ENCODE measurements at regions not wholly inside any gene's neighbourhood (a gene's known extent, or its start where the extent isn't known, plus 50 kb on each side); places are given as distances from the start of the nearest gene placed in this dataset.

DNA sequence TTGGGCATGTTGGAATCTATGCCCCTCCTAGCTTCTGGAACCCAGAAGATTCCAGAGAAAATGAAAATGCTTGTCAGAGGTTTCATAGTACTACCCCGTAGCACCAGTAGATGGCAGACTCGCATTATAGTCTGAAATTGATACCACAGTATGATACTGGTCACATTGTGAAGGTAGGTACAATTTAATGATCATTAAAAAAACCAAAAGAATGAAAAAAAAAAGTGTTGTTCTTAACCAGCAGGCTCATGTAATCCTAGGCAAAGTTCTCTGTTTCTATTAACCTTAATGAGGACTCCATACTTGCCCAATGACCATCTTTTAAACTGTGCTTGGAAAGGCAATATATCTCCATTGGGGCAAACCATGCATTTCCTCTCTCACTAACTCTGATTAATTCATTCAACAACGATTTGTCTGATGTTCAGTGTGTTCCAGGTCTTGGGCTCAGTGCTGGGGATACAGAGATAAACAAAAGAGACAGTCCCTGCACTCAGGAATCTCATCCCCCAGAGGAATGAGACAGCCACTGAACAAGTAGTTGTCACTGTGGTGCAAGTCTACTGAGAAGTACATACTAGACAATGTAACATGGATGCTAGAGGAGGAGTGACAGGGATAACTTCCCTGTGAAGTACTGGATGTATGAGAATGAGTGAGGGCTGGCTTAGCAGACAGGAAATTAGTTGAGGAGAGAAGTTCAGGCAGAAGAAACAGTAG, 223.5 kb upstream of the PHYHIPL start:
- H3K27ac ChIP-seq (ENCODE audit: low read length), result peak overlapping the region; percentile 37
- H3K27me3 ChIP-seq (ENCODE audit: low read depth, low read length), result no peaks in the 10 kb centered on the region
- no peaks in the 10 kb centered on the region for H3K36me3 ChIP-seq (ENCODE audit: control insufficient read depth in 1 of 2, insufficient read depth in 2 of 2, low read length in 2 of 2)
- no peak overlapping the region for H3K4me3 ChIP-seq (ENCODE audit: low read depth in 1 of 2, low read length in 2 of 2)
- no peaks in the 10 kb centered on the region for H3K9me3 ChIP-seq (ENCODE audit: control insufficient read depth in 1 of 2, low read length in 2 of 2)
- no peaks in the 10 kb centered on the region for H3K4me1 ChIP-seq (ENCODE audit: control insufficient read depth in 1 of 2, insufficient read depth in 2 of 2, low read length in 2 of 2)

GRCh38 chr10:58954178-58954577, 222.3 kb upstream of the PHYHIPL start:
- Histone ChIP-seq H3K4me1 (ENCODE audit: control insufficient read depth in 1 of 2, insufficient read depth in 2 of 2, low read length in 2 of 2) (no peaks in the 10 kb centered on the region), H3K27ac (ENCODE audit: low read length) (no peak overlapping the region), H3K4me3 (ENCODE audit: low read depth in 1 of 2, low read length in 2 of 2) (no peak overlapping the region), H3K9me3 (ENCODE audit: control insufficient read depth in 1 of 2, low read length in 2 of 2) (no peaks in the 10 kb centered on the region), H3K27me3 (ENCODE audit: low read depth, low read length) (no peaks in the 10 kb centered on the region), H3K36me3 (ENCODE audit: control insufficient read depth in 1 of 2, insufficient read depth in 2 of 2, low read length in 2 of 2) (no peaks in the 10 kb centered on the region)

GRCh38 chr10:58955615-58956014, 220.8 kb upstream of the PHYHIPL start:
- H3K4me3 ChIP-seq (ENCODE audit: low read depth in 1 of 2, low read length in 2 of 2), result no peak overlapping the region
- no peaks in the 10 kb centered on the region for H3K27me3 ChIP-seq (ENCODE audit: low read depth, low read length)
- no peak overlapping the region for H3K27ac ChIP-seq (ENCODE audit: low read length)
- no peaks in the 10 kb centered on the region for H3K4me1 ChIP-seq (ENCODE audit: control insufficient read depth in 1 of 2, insufficient read depth in 2 of 2, low read length in 2 of 2)
- no peaks in the 10 kb centered on the region for H3K9me3 ChIP-seq (ENCODE audit: control insufficient read depth in 1 of 2, low read length in 2 of 2)
- H3K36me3 ChIP-seq (ENCODE audit: control insufficient read depth in 1 of 2, insufficient read depth in 2 of 2, low read length in 2 of 2), result no peaks in the 10 kb centered on the region

DNA sequence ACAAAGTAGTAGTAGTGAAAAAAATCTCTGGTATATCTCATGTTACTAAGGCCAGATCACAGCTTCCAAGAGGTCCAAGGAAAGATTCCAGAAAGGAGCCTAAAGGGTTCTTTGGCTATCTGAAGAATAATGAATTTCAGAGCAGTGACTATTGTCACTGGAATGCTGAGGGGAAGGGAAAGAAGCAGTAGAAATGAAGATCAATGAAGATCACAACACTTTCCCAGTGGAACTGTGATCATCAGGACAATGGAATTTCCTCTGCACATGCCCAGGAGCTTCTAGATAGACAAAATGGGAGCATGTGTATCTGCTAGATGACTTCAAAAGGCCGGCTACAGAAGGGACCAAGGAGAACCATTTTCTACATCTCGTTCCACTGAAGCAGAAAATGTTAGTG, 219.5 kb upstream of the PHYHIPL start:
- Histone ChIP-seq H3K36me3 (ENCODE audit: control insufficient read depth in 1 of 2, insufficient read depth in 2 of 2, low read length in 2 of 2) (no peaks in the 10 kb centered on the region), H3K9me3 (ENCODE audit: control insufficient read depth in 1 of 2, low read length in 2 of 2) (no peaks in the 10 kb centered on the region), H3K27me3 (ENCODE audit: low read depth, low read length) (no peaks in the 10 kb centered on the region), H3K27ac (ENCODE audit: low read length) (no peak overlapping the region), H3K4me3 (ENCODE audit: low read depth in 1 of 2, low read length in 2 of 2) (no peak overlapping the region), H3K4me1 (ENCODE audit: control insufficient read depth in 1 of 2, insufficient read depth in 2 of 2, low read length in 2 of 2) (no peaks in the 10 kb centered on the region)

- H3K27me3 ChIP-seq (ENCODE audit: low read depth, low read length), result no peaks in the 10 kb centered on the region
- no peak overlapping the region for H3K27ac ChIP-seq (ENCODE audit: low read length)
- H3K36me3 ChIP-seq (ENCODE audit: control insufficient read depth in 1 of 2, insufficient read depth in 2 of 2, low read length in 2 of 2), result no peaks in the 10 kb centered on the region
- H3K4me1 ChIP-seq (ENCODE audit: control insufficient read depth in 1 of 2, insufficient read depth in 2 of 2, low read length in 2 of 2), result no peaks in the 10 kb centered on the region
- H3K9me3 ChIP-seq (ENCODE audit: control insufficient read depth in 1 of 2, low read length in 2 of 2), result no peaks in the 10 kb centered on the region
- no peak overlapping the region for H3K4me3 ChIP-seq (ENCODE audit: low read depth in 1 of 2, low read length in 2 of 2)
Measured at GRCh38 chr10:58957517-58957916, 218.9 kb upstream of the PHYHIPL start.

- Histone ChIP-seq H3K27ac (ENCODE audit: low read length) (no peak overlapping the region), H3K27me3 (ENCODE audit: low read depth, low read length) (no peaks in the 10 kb centered on the region), H3K4me1 (ENCODE audit: control insufficient read depth in 1 of 2, insufficient read depth in 2 of 2, low read length in 2 of 2) (no peaks in the 10 kb centered on the region), H3K36me3 (ENCODE audit: control insufficient read depth in 1 of 2, insufficient read depth in 2 of 2, low read length in 2 of 2) (no peaks in the 10 kb centered on the region), H3K9me3 (ENCODE audit: control insufficient read depth in 1 of 2, low read length in 2 of 2) (no peaks in the 10 kb centered on the region), H3K4me3 (ENCODE audit: low read depth in 1 of 2, low read length in 2 of 2) (no peak overlapping the region)
Measured at GRCh38 chr10:58963101-58963534, 213.3 kb upstream of the PHYHIPL start.

- H3K27me3 ChIP-seq (ENCODE audit: low read depth, low read length), result no peaks in the 10 kb centered on the region
- H3K27ac ChIP-seq (ENCODE audit: low read length), result no peak overlapping the region
- no peaks in the 10 kb centered on the region for H3K36me3 ChIP-seq (ENCODE audit: control insufficient read depth in 1 of 2, insufficient read depth in 2 of 2, low read length in 2 of 2)
- no peaks in the 10 kb centered on the region for H3K4me1 ChIP-seq (ENCODE audit: control insufficient read depth in 1 of 2, insufficient read depth in 2 of 2, low read length in 2 of 2)
- H3K4me3 ChIP-seq (ENCODE audit: low read depth in 1 of 2, low read length in 2 of 2), result no peak overlapping the region
- no peaks in the 10 kb centered on the region for H3K9me3 ChIP-seq (ENCODE audit: control insufficient read depth in 1 of 2, low read length in 2 of 2)
Measured at GRCh38 chr10:58963723-58964124, 212.7 kb upstream of the PHYHIPL start.

DNA sequence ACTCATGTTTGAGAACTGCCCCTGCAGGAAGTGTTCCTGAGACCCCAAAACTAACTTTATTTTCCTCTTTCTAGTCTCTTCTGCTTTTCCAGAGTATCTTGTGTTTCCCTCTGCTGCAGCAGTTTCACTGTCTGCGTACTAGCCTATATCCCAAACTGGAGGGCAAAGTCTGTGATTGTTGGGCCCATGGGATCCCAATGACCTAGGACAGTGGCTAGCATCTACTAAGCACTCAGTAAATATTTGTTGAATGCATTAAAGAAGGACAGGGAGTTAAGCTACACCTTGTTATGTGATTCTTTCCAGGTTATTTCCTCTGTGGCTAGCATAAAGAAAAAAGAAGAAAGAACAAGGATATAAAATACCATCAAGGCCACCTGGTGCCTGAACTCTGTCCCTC, 210.6 kb upstream of the PHYHIPL start:
- H3K27ac ChIP-seq (ENCODE audit: low read length), result no peak overlapping the region

GRCh38 chr10:58967551-58968388, 208.7 kb upstream of the PHYHIPL start:
- Histone ChIP-seq H3K36me3 (ENCODE audit: control insufficient read depth in 1 of 2, insufficient read depth in 2 of 2, low read length in 2 of 2) (no peaks in the 10 kb centered on the region), H3K27ac (ENCODE audit: low read length) (no peak overlapping the region), H3K27me3 (ENCODE audit: low read depth, low read length) (no peaks in the 10 kb centered on the region), H3K9me3 (ENCODE audit: control insufficient read depth in 1 of 2, low read length in 2 of 2) (no peaks in the 10 kb centered on the region), H3K4me3 (ENCODE audit: low read depth in 1 of 2, low read length in 2 of 2) (no peak overlapping the region), H3K4me1 (ENCODE audit: control insufficient read depth in 1 of 2, insufficient read depth in 2 of 2, low read length in 2 of 2) (no peaks in the 10 kb centered on the region)

More for the DNA sequence above, 210.6 kb upstream of the PHYHIPL start:
- no peaks in the 10 kb centered on the region for H3K9me3 ChIP-seq (ENCODE audit: control insufficient read depth in 1 of 2, low read length in 2 of 2)
- H3K4me3 ChIP-seq (ENCODE audit: low read depth in 1 of 2, low read length in 2 of 2), result no peak overlapping the region
- H3K4me1 ChIP-seq (ENCODE audit: control insufficient read depth in 1 of 2, insufficient read depth in 2 of 2, low read length in 2 of 2), result no peaks in the 10 kb centered on the region
- no peaks in the 10 kb centered on the region for H3K36me3 ChIP-seq (ENCODE audit: control insufficient read depth in 1 of 2, insufficient read depth in 2 of 2, low read length in 2 of 2)
- H3K27me3 ChIP-seq (ENCODE audit: low read depth, low read length), result no peaks in the 10 kb centered on the region

- H3K27ac ChIP-seq (ENCODE audit: low read length), result no peak overlapping the region
- no peaks in the 10 kb centered on the region for H3K36me3 ChIP-seq (ENCODE audit: control insufficient read depth in 1 of 2, insufficient read depth in 2 of 2, low read length in 2 of 2)
- no peaks in the 10 kb centered on the region for H3K9me3 ChIP-seq (ENCODE audit: control insufficient read depth in 1 of 2, low read length in 2 of 2)
- H3K4me1 ChIP-seq (ENCODE audit: control insufficient read depth in 1 of 2, insufficient read depth in 2 of 2, low read length in 2 of 2), result no peaks in the 10 kb centered on the region
- no peaks in the 10 kb centered on the region for H3K27me3 ChIP-seq (ENCODE audit: low read depth, low read length)
- no peak overlapping the region for H3K4me3 ChIP-seq (ENCODE audit: low read depth in 1 of 2, low read length in 2 of 2)
Measured at GRCh38 chr10:58968389-58968755, 208.1 kb upstream of the PHYHIPL start.

- H3K27me3 ChIP-seq (ENCODE audit: low read depth, low read length), result no peaks in the 10 kb centered on the region
- H3K27ac ChIP-seq (ENCODE audit: low read length), result no peak overlapping the region
- H3K9me3 ChIP-seq (ENCODE audit: control insufficient read depth in 1 of 2, low read length in 2 of 2), result no peaks in the 10 kb centered on the region
- H3K4me1 ChIP-seq (ENCODE audit: control insufficient read depth in 1 of 2, insufficient read depth in 2 of 2, low read length in 2 of 2), result no peaks in the 10 kb centered on the region
- no peaks in the 10 kb centered on the region for H3K36me3 ChIP-seq (ENCODE audit: control insufficient read depth in 1 of 2, insufficient read depth in 2 of 2, low read length in 2 of 2)
- no peak overlapping the region for H3K4me3 ChIP-seq (ENCODE audit: low read depth in 1 of 2, low read length in 2 of 2)
Measured at GRCh38 chr10:58969576-58969975, 206.9 kb upstream of the PHYHIPL start.

All from muscle layer of duodenum (tissue), 2 donors.